GM12891 (cell line): ENCODE measurements at regions not wholly inside any gene's neighbourhood (a gene's known extent, or its start where the extent isn't known, plus 50 kb on each side); places are given as distances from the start of the nearest gene placed in this dataset.

Experiments
- POLR2A ChIP-seq: IDR thresholded peaks from 2 replicates; pipeline ENCODE4 v1.6.1; 2011; ENCODE audit warnings: low read depth, low read length, control low read depth
- TAF1 ChIP-seq: IDR thresholded peaks from 2 replicates; pipeline ENCODE4 v1.6.1; 2011; ENCODE audit warnings: low read depth, low read length, control low read depth

DNA sequence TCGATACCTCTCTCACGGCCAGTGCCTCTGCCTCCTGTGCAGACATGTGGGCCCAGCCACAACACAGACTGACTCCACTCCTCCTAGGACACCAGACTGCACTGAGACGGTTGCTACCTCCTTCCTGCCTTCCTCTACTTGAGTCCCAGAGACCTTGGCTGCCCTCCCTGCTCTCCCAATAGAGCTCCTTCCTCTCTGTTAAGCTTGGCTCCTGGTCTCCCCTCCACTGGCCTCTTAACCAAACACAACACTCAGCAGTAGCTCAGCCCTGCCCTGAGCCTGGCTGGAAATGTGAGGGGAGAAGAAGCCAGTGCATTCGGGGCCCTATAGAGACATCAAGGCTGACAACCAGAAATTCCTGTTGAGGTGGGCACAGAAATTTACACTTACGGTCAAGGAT, 102.0 kb downstream of the HTR5A start:
- TF ChIP-seq TAF1 (no peak), POLR2A (no peak)
